IMR-90 (cell line): ENCODE measurements at regions not wholly inside any gene's neighbourhood (a gene's known extent, or its start where the extent isn't known, plus 50 kb on each side); places are given as distances from the start of the nearest gene placed in this dataset.

ENCODE experiments used
- ATAC-seq: fragments of 200-7000 bp; cut with Tn5 transposase; 2 replicates; pipeline ENCODE4 v1.9.1; 2020; ENCODE audit warnings: low read depth, mild to moderate bottlenecking, moderate library complexity
- BruUV-seq: library from RNA; stranded (reverse); fragments of 400-500 nt; replicated peaks from 2 replicates; lab custom pipeline; 2021; lab: Mats Ljungman, UMichigan
- CTCF ChIA-PET: fragments of 300-600 bp; formaldehyde crosslinking; extraction: SDS; loops from one replicate; lab custom pipeline; 2021; ENCODE audit warnings: antibody characterized with exemption; lab: Yijun Ruan, JAX
- POLR2A ChIA-PET: fragments of 300-600 bp; sonication (Branson Sonifier 250); formaldehyde crosslinking; loops from one replicate; lab custom pipeline; 2022; ENCODE audit warnings: antibody characterized with exemption; ENCODE audit not compliant: unreplicated experiment; lab: Charles Lee
- DNase-seq: peaks from one replicate; pipeline ENCODE4 v3.0.0; 2013
- H2AFZ ChIP-seq: replicated peaks from 2 replicates; pipeline ENCODE3; 2013; ENCODE audit warnings: low read length, mild to moderate bottlenecking; ENCODE audit not compliant: poor library complexity
- H2AK5ac ChIP-seq: 2 replicates; pipeline ENCODE4 v1.6.1; 2013; ENCODE audit warnings: low read depth, low read length, inconsistent platforms
- H2AK9ac ChIP-seq: replicated peaks from 2 replicates; pipeline ENCODE3; 2013; ENCODE audit warnings: mild to moderate bottlenecking, low read depth, low read length, moderate library complexity; ENCODE audit not compliant: poor library complexity
- H2BK120ac ChIP-seq: 2 replicates; pipeline ENCODE4 v1.6.1; 2013; ENCODE audit warnings: low read depth, low read length, inconsistent platforms
- H2BK15ac ChIP-seq: 3 replicates; pipeline ENCODE4 v1.6.1; 2013; ENCODE audit warnings: low read depth, low read length, inconsistent platforms
- H2BK20ac ChIP-seq: 2 replicates; pipeline ENCODE4 v1.6.1; 2013; ENCODE audit warnings: low read depth, mild to moderate bottlenecking, inconsistent platforms, low read length, moderate library complexity
- H2BK5ac ChIP-seq: 2 replicates; pipeline ENCODE4 v1.6.1; 2013; ENCODE audit warnings: mild to moderate bottlenecking, low read depth, low read length, inconsistent platforms; ENCODE audit not compliant: poor library complexity, severe bottlenecking
- H3K14ac ChIP-seq: replicated peaks from 2 replicates; pipeline ENCODE4 v1.6.1; 2013; ENCODE audit warnings: low read depth, low read length, inconsistent platforms
- H3K18ac ChIP-seq: 2 replicates; pipeline ENCODE4 v1.6.1; 2013; ENCODE audit warnings: low read depth, low read length, control low read depth
- H3K23ac ChIP-seq: 2 replicates; pipeline ENCODE4 v1.6.1; 2013; ENCODE audit warnings: low read depth, low read length, inconsistent platforms
- H3K27ac ChIP-seq: 2 replicates; pipeline ENCODE4 v1.5.1; 2013; ENCODE audit warnings: mild to moderate bottlenecking, control low read depth, low read length; ENCODE audit not compliant: insufficient read depth
- H3K27me3 ChIP-seq: 2 replicates; pipeline ENCODE4 v1.6.1; 2013; ENCODE audit warnings: low read length; ENCODE audit not compliant: control insufficient read depth, insufficient read depth
- H3K36me3 ChIP-seq: 2 replicates; pipeline ENCODE4 v1.6.1; 2013; ENCODE audit warnings: low read length, mixed read lengths; ENCODE audit not compliant: control insufficient read depth, insufficient read depth
- H3K4ac ChIP-seq: 2 replicates; pipeline ENCODE4 v1.6.1; 2013; ENCODE audit warnings: low read depth, low read length, inconsistent platforms
- H3K4me1 ChIP-seq: 2 replicates; pipeline ENCODE4 v1.6.1; 2013; ENCODE audit warnings: low read length, mixed read lengths; ENCODE audit not compliant: control insufficient read depth, insufficient read depth
- H3K4me2 ChIP-seq: 2 replicates; pipeline ENCODE4 v1.6.1; 2013; ENCODE audit warnings: low read depth, mild to moderate bottlenecking, control low read depth, low read length, moderate library complexity
- H3K4me3 ChIP-seq: 2 replicates; pipeline ENCODE4 v1.5.1; 2013; ENCODE audit warnings: low read depth, mild to moderate bottlenecking, control low read depth, low read length, moderate library complexity; ENCODE audit not compliant: insufficient read depth
- H3K56ac ChIP-seq: 2 replicates; pipeline ENCODE4 v1.6.1; 2013; ENCODE audit warnings: low read length, inconsistent platforms; ENCODE audit not compliant: insufficient read depth; ENCODE audit errors: extremely low read depth
- H3K79me1 ChIP-seq, 2 experiments: 2 replicates each; pipeline ENCODE4 v1.6.1; 2013; ENCODE audit warnings: low read length in 2 of 2, inconsistent platforms in 1 of 2, low read depth in 1 of 2
- H3K9ac ChIP-seq: 2 replicates; pipeline ENCODE4 v1.6.1; 2013; ENCODE audit warnings: low read depth, low read length, control low read depth
- H3K9me1 ChIP-seq: 2 replicates; pipeline ENCODE4 v1.6.1; 2013; ENCODE audit warnings: low read length, inconsistent platforms; ENCODE audit not compliant: insufficient read depth
- H3K9me3 ChIP-seq: 2 replicates; pipeline ENCODE4 v1.6.1; 2013; ENCODE audit warnings: low read length; ENCODE audit not compliant: control insufficient read depth, insufficient read depth
- H4K20me1 ChIP-seq: 2 replicates; pipeline ENCODE4 v1.6.1; 2013; ENCODE audit warnings: low read length, inconsistent platforms; ENCODE audit not compliant: insufficient read depth
- H4K5ac ChIP-seq: 2 replicates; pipeline ENCODE4 v1.6.1; 2013; ENCODE audit warnings: mild to moderate bottlenecking, low read depth, low read length, control low read depth
- H4K8ac ChIP-seq, 2 experiments: 2 replicates each; pipeline ENCODE4 v1.6.1; 2013; ENCODE audit warnings: low read depth in 2 of 2, low read length in 2 of 2, control low read depth in 1 of 2, inconsistent platforms in 1 of 2
- H4K91ac ChIP-seq: 2 replicates; pipeline ENCODE4 v1.6.1; 2013; ENCODE audit warnings: low read depth, low read length, inconsistent platforms; ENCODE audit not compliant: insufficient read depth
- BHLHE40 ChIP-seq: fragments of 150-350 bp; IDR thresholded peaks from 2 replicates; pipeline ENCODE4 v1.6.1; 2016; ENCODE audit warnings: mild to moderate bottlenecking, low read depth, low read length
- CEBPB ChIP-seq: IDR thresholded peaks from 2 replicates; pipeline ENCODE4 v1.6.1; 2012; ENCODE audit warnings: low read depth, low read length, improper control_type of control experiment
- CHD1 ChIP-seq: IDR thresholded peaks from 2 replicates; pipeline ENCODE4 v1.6.1; 2012; ENCODE audit warnings: low read depth, low read length, improper control_type of control experiment
- CTCF ChIP-seq: conservative IDR thresholded peaks from 2 replicates; pipeline ENCODE4 v1.5.1; 2012; ENCODE audit warnings: mild to moderate bottlenecking, low read depth, low read length, improper control_type of control experiment
- ELK1 ChIP-seq: fragments of 150-350 bp; IDR thresholded peaks from 2 replicates; pipeline ENCODE4 v1.6.1; 2016; ENCODE audit warnings: low read depth, mild to moderate bottlenecking, low read length, moderate library complexity, borderline replicate concordance
- FOS ChIP-seq: fragments of 150-350 bp; IDR thresholded peaks from 2 replicates; pipeline ENCODE4 v1.6.1; 2016; ENCODE audit warnings: low read depth, low read length
- MAFK ChIP-seq: IDR thresholded peaks from 2 replicates; pipeline ENCODE4 v1.6.1; 2012; ENCODE audit warnings: low read depth, low read length, improper control_type of control experiment
- MAZ ChIP-seq: IDR thresholded peaks from 2 replicates; pipeline ENCODE4 v1.6.1; 2012; ENCODE audit warnings: low read depth, mild to moderate bottlenecking, low read length, improper control_type of control experiment, moderate library complexity, borderline replicate concordance
- MXI1 ChIP-seq: IDR thresholded peaks from 2 replicates; pipeline ENCODE4 v1.6.1; 2012; ENCODE audit warnings: low read depth, mild to moderate bottlenecking, low read length, moderate library complexity, borderline replicate concordance
- NFE2L2 ChIP-seq: fragments of 150-350 bp; IDR thresholded peaks from 2 replicates; pipeline ENCODE4 v1.6.1; 2016; ENCODE audit warnings: low read depth, mild to moderate bottlenecking, low read length
- POLR2A ChIP-seq: IDR thresholded peaks from 2 replicates; pipeline ENCODE4 v1.6.1; 2012; ENCODE audit warnings: mild to moderate bottlenecking, low read depth, low read length
- RAD21 ChIP-seq: IDR thresholded peaks from 2 replicates; pipeline ENCODE4 v1.6.1; 2012; ENCODE audit warnings: low read length, improper control_type of control experiment
- RCOR1 ChIP-seq: IDR thresholded peaks from 2 replicates; pipeline ENCODE4 v1.6.1; 2012; ENCODE audit warnings: mild to moderate bottlenecking, low read length, improper control_type of control experiment; ENCODE audit not compliant: insufficient replicate concordance
- RFX5 ChIP-seq: IDR thresholded peaks from 2 replicates; pipeline ENCODE4 v1.8.0; 2012; ENCODE audit warnings: low read depth, mild to moderate bottlenecking, low read length, moderate library complexity
- SMC3 ChIP-seq: fragments of 150-350 bp; IDR thresholded peaks from 2 replicates; pipeline ENCODE4 v1.6.1; 2016; ENCODE audit warnings: low read depth, mild to moderate bottlenecking, antibody characterized with exemption, low read length, moderate library complexity
- WGBS, 2 experiments: methylation state at CpG; one replicate each; pipeline versions ENCODE4 v1.1.5 to v1.1.7; 2013; ENCODE audit warnings: missing lambda C conversion rate in 2 of 2; ENCODE audit not compliant: insufficient read length in 1 of 2; ENCODE audit errors: extremely low coverage in 2 of 2; 5-methylcytosine and 5-hydroxymethylcytosine counted together
- dilution Hi-C: fragments of 300-500 bp; cut with HindIII; formaldehyde crosslinking; loops from one replicate; pipeline ENCODE4 v1.14.3; 2018; ENCODE audit warnings: low sequenced_read_pairs; ENCODE audit not compliant: unreplicated experiment
- in situ Hi-C: fragments of 300-500 bp; cut with MboI; formaldehyde crosslinking; loops from 3 replicates; pipeline ENCODE4 v1.14.3; 2019; ENCODE audit warnings: low sequenced_read_pairs, inconsistent platforms, mixed read lengths
- intact Hi-C: fragments of 100-400 bp; cut with micrococcal nuclease; formaldehyde crosslinking; loops from 2 replicates; pipeline ENCODE4 v1.10.0; 2022
- TF ChIP-seq, protein P1 (sequence below): fragments of 150-350 bp; IDR thresholded peaks from 2 replicates; pipeline ENCODE4 v1.6.1; 2017; ENCODE audit warnings: mild to moderate bottlenecking, antibody characterized with exemption, low read length, low read depth

DNA sequence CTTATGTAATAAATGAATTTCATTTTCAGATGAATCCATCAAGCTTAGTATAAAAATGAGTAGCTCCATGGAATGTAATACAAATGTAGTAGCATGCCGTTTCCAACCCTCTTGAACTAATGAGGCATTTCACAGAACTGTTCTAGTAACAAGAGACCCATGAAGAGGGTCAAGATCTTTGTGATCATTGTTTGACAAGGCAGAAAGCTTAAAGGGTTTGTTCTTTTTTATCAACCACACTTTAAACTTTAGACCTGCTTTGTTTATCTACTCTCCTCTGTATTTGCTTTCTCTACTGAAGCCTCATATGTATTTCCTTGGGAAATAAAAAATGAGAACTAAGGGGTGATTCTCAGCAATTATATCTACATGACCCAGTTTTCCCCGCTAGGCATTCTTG lies 513.9 kb downstream of the ARAP2 start:
- no peak overlapping the region for H4K91ac ChIP-seq
- no peaks in the 10 kb centered on the region for H4K20me1 ChIP-seq
- BruUV-seq, result no TSS peak
- H3K36me3 ChIP-seq, result no peaks in the 10 kb centered on the region
- no peak overlapping the region for H4K8ac ChIP-seq
- H3K4ac ChIP-seq, result no peak overlapping the region
- no peak overlapping the region for H3K27ac ChIP-seq
- POLR2A ChIA-PET, result no interaction called here
- H2AFZ ChIP-seq, result no peak overlapping the region
- WGBS, 2 experiments, result no CpG with 5 or more reads among the region's 2 CpGs
- DNase-seq (no peak), ATAC-seq (no peak)
- H2BK120ac ChIP-seq, result no peak overlapping the region
- no peak overlapping the region for H2AK9ac ChIP-seq
- H3K4me3 ChIP-seq, result no peak overlapping the region
- H3K79me1 ChIP-seq, result no peaks in the 10 kb centered on the region
- H3K18ac ChIP-seq, result no peak overlapping the region
- H4K5ac ChIP-seq, result no peak overlapping the region
- no peaks in the 10 kb centered on the region for H3K27me3 ChIP-seq
- H3K56ac ChIP-seq, result no peak overlapping the region
- H2BK15ac ChIP-seq, result no peak overlapping the region
- no peak overlapping the region for H2BK5ac ChIP-seq
- H3K4me2 ChIP-seq, result no peak overlapping the region
- no peaks in the 10 kb centered on the region for H3K4me1 ChIP-seq
- H3K9me1 ChIP-seq, result no peaks in the 10 kb centered on the region
- intact Hi-C loops, result no loop called here
- no peak for TF ChIP-seq SMC3
- TF ChIP-seq MAFK, result no peak
- TF ChIP-seq FOS, result no peak
- TF ChIP-seq, protein P1, sequence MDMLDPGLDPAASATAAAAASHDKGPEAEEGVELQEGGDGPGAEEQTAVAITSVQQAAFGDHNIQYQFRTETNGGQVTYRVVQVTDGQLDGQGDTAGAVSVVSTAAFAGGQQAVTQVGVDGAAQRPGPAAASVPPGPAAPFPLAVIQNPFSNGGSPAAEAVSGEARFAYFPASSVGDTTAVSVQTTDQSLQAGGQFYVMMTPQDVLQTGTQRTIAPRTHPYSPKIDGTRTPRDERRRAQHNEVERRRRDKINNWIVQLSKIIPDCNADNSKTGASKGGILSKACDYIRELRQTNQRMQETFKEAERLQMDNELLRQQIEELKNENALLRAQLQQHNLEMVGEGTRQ, result no peak
- TF ChIP-seq CHD1, result no peak
- TF ChIP-seq CEBPB, result no peak
- TF ChIP-seq BHLHE40, result no peak
- TF ChIP-seq MAZ, result no peak
- no peak for TF ChIP-seq MXI1
- no peak for TF ChIP-seq POLR2A
- no peak for TF ChIP-seq NFE2L2
- no peak for TF ChIP-seq CTCF
- TF ChIP-seq RCOR1, result no peak
- no peak for TF ChIP-seq RFX5
- no peak for TF ChIP-seq RAD21
- TF ChIP-seq ELK1, result no peak
- no peak overlapping the region for H3K23ac ChIP-seq
- no peak overlapping the region for H3K9ac ChIP-seq
- dilution Hi-C loops, result no loop called here
- H3K9me3 ChIP-seq, result peaks cover 6% of the 10 kb centered on the region; the same call in 1 of the 2 replicates
- in situ Hi-C loops, result no loop called here
- H2BK20ac ChIP-seq, result no peak overlapping the region
- no peak overlapping the region for H2AK5ac ChIP-seq
- H3K14ac ChIP-seq, result no peak overlapping the region
- CTCF ChIA-PET, result no interaction called here
